HFFc6 (cell line): ENCODE measurements at regions not wholly inside any gene's neighbourhood (a gene's known extent, or its start where the extent isn't known, plus 50 kb on each side); places are given as distances from the start of the nearest gene placed in this dataset.
"Not testable (repeated sequence)": the region's sequence is repeated elsewhere in the genome, so short reads cannot be mapped to it uniquely, and the experiment has no call there.

Source experiments
- DNase-seq: peaks from one replicate; pipeline ENCODE4 v3.0.0-alpha.2; 2018
- H3K27ac Mint-ChIP-seq: 2 replicates; pipeline ENCODE4 v1.8.0; 2020; ENCODE audit warnings: mild to moderate bottlenecking, mixed read lengths
- H3K27me3 Mint-ChIP-seq: 2 replicates; pipeline ENCODE4 v1.8.0; 2021; ENCODE audit warnings: mild to moderate bottlenecking, moderate library complexity, mixed read lengths; ENCODE audit not compliant: insufficient read depth
- H3K36me3 Mint-ChIP-seq: 2 replicates; pipeline ENCODE4 v1.8.0; 2021; ENCODE audit warnings: low read depth, mixed read lengths
- H3K4me1 Mint-ChIP-seq: 2 replicates; pipeline ENCODE4 v1.8.0; 2020; ENCODE audit warnings: low read depth, mixed read lengths
- H3K4me3 Mint-ChIP-seq: 2 replicates; pipeline ENCODE4 v1.8.0; 2020; ENCODE audit warnings: mild to moderate bottlenecking, moderate library complexity, mixed read lengths
- H3K9me3 Mint-ChIP-seq: 2 replicates; pipeline ENCODE4 v1.8.0; 2020; ENCODE audit warnings: mild to moderate bottlenecking, mixed read lengths
- TF ChIP-seq, protein P1 (sequence below): fragments of 200-600 bp; sonication (generic); IDR thresholded peaks from 2 replicates; pipeline ENCODE4 v1.5.0; 2021; ENCODE audit warnings: antibody characterized with exemption, mild to moderate bottlenecking

DNA sequence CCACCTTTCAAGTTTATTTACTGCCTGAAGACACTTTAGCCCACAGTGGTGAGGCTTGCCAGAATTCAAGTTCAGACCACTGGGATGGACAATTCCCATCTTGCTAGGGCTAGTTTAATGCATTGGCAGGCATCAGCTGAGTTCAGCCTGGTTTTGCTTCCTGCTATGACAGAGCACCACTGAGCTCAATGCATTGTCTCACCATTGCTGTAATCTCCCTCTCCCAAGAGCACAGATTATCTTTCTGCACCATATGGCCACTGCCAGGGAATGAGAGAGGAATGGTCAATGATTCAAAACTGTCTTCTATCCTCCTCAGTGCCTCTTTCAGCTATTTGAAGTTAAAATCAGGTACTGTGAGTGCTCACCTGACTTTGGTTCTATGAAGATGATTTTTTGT, 160.8 kb downstream of the XPNPEP1 start:
- TF ChIP-seq, protein P1, sequence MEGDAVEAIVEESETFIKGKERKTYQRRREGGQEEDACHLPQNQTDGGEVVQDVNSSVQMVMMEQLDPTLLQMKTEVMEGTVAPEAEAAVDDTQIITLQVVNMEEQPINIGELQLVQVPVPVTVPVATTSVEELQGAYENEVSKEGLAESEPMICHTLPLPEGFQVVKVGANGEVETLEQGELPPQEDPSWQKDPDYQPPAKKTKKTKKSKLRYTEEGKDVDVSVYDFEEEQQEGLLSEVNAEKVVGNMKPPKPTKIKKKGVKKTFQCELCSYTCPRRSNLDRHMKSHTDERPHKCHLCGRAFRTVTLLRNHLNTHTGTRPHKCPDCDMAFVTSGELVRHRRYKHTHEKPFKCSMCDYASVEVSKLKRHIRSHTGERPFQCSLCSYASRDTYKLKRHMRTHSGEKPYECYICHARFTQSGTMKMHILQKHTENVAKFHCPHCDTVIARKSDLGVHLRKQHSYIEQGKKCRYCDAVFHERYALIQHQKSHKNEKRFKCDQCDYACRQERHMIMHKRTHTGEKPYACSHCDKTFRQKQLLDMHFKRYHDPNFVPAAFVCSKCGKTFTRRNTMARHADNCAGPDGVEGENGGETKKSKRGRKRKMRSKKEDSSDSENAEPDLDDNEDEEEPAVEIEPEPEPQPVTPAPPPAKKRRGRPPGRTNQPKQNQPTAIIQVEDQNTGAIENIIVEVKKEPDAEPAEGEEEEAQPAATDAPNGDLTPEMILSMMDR, result no peak
- Mint-ChIP-seq H3K4me3 (no peak overlapping the region), H3K4me1 (no peaks in the 10 kb centered on the region), H3K9me3 (peaks cover 13% of the 10 kb centered on the region), H3K27ac (no peak overlapping the region), H3K27me3 (no peaks in the 10 kb centered on the region; the same call in 1 of the 2 replicates), H3K36me3 (no peaks in the 10 kb centered on the region)
- no peak for DNase-seq

GRCh38 chr10:109757670-109758069, 165.6 kb downstream of the XPNPEP1 start:
- H3K36me3 Mint-ChIP-seq, H3K4me1 Mint-ChIP-seq, H3K27ac Mint-ChIP-seq, H3K27me3 Mint-ChIP-seq, H3K4me3 Mint-ChIP-seq, H3K9me3 Mint-ChIP-seq: not testable (repeated sequence)
- TF ChIP-seq, protein P1, result peak; percentile 33
- peak; percentile 9 for DNase-seq

DNA sequence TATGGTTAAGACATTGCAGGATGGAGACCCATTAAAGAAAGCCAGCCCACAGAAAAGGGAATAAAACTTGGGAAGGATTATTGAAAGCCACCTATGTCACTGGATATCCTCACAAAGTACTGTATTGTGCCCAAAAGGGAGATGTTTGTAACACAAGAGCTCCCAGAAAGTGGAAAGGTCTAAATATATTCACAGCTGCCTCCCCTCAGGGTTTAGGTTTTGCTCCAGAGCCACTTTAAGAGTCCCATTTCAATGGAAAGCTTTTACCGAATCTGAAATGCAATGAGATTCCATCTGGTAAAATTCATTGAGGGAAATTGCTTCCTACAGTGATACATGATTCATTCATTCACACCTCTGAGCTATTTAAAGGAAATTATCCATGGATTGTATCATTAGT, 176.4 kb downstream of the XPNPEP1 start:
- Mint-ChIP-seq H3K9me3 (peaks cover 21% of the 10 kb centered on the region), H3K36me3 (no peaks in the 10 kb centered on the region), H3K27ac (no peak overlapping the region), H3K27me3 (no peaks in the 10 kb centered on the region; the same call in 1 of the 2 replicates), H3K4me1 (no peaks in the 10 kb centered on the region), H3K4me3 (no peak overlapping the region)
- DNase-seq, result no peak
- TF ChIP-seq, protein P1, result no peak

DNA sequence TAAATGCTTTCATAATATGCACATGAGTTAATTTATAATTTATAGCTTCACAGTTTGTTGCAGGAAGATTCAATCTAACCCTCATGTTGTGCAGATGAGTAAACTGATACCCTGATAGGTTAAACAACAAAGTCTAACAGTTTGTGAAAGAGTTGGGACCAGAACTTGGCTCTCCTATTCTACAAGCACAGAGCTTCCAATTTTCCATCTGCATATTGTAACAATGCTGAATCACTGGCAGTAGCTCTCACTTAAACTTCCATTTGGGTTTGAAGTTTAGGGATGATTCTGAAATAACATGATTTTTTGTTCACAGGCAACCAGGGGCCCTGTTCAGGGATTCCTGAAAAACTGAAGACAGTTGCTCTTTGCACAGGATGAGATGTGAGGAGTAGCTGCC, 179.3 kb downstream of the XPNPEP1 start:
- H3K4me3 Mint-ChIP-seq, result no peak overlapping the region

DNA sequence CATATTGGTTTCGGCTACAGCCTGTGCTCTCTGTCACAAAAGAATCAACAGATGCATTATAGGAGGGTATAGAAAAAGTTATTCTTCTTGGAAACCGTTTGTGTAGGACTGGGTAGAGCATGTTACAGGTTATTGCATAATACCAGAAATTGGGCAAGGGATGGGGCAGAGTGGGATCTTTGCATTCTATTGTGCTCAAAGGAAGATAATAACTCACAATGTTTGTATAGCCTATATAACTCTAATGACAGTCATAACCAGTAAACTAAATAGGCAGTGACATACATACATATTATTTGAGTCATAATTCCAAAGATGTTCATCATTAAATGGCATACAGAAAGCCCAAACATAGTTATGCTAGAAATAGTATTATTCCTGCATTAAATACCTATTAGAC, 179.7 kb downstream of the XPNPEP1 start:
- no peak overlapping the region for H3K4me3 Mint-ChIP-seq
- H3K27me3 Mint-ChIP-seq, result peaks cover 2% of the 10 kb centered on the region; the same call in 1 of the 2 replicates
- no peaks in the 10 kb centered on the region for H3K36me3 Mint-ChIP-seq
- TF ChIP-seq, protein P1, result no peak
- H3K4me1 Mint-ChIP-seq, result no peaks in the 10 kb centered on the region
- no peak for DNase-seq
- H3K9me3 Mint-ChIP-seq, result peaks cover 4% of the 10 kb centered on the region; the same call in 1 of the 2 replicates
- H3K27ac Mint-ChIP-seq, result no peak overlapping the region

More for the DNA sequence above, 179.3 kb downstream of the XPNPEP1 start:
- DNase-seq, result no peak
- H3K36me3 Mint-ChIP-seq, result no peaks in the 10 kb centered on the region
- peaks cover 4% of the 10 kb centered on the region; the same call in 1 of the 2 replicates for H3K9me3 Mint-ChIP-seq
- H3K27me3 Mint-ChIP-seq, result peaks cover 2% of the 10 kb centered on the region; the same call in 1 of the 2 replicates
- TF ChIP-seq, protein P1, result no peak
- no peak overlapping the region for H3K27ac Mint-ChIP-seq
- H3K4me1 Mint-ChIP-seq, result no peaks in the 10 kb centered on the region

DNA sequence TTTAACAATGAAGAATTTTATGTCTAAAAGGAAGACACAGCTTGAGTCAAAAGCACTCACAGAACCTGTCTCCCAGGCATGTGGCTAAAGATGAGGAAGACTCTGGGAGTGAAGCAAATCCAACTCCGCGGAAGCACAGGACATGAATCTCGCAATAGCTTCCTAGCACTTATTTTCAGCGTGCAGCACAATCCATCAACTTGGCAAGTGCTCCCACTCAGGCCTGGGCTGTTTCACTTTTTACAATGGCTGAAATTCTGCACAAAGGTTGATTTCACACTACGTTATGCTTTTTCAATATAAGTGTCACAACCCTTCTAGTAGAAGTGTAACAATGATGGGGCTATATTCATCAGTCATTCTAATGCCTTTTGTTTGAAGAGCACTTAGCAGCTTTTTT, 180.2 kb downstream of the XPNPEP1 start:
- Mint-ChIP-seq H3K36me3 (no peaks in the 10 kb centered on the region), H3K27me3 (peaks cover 2% of the 10 kb centered on the region; the same call in 1 of the 2 replicates), H3K27ac (no peak overlapping the region), H3K4me3 (no peak overlapping the region), H3K9me3 (peaks cover 4% of the 10 kb centered on the region; the same call in 1 of the 2 replicates), H3K4me1 (no peaks in the 10 kb centered on the region)
- no peak for DNase-seq
- TF ChIP-seq, protein P1, result no peak
